ENCODE measurements at regions not wholly inside any gene's neighbourhood (a gene's known extent, or its start where the extent isn't known, plus 50 kb on each side); places are given as distances from the start of the nearest gene placed in this dataset.

GRCh38 chr13:63909726-63910375, 2494.2 kb upstream of the PCDH20 start (continued):
- TF ChIP-seq JUNB (IDR thresholded peaks at IDR 0.05; ENCODE audit: unreplicated experiment) (no peak), ZNF331 (CRISPR knock-in tag; IDR thresholded peaks at IDR 0.05; ENCODE audit: low read depth) (no peak), EZH2phosphoT487 (IDR thresholded peaks at IDR 0.05; ENCODE audit: unreplicated experiment) (no peak), STAT1 (IDR thresholded peaks at IDR 0.05; ENCODE audit: unreplicated experiment) (no peak), ZNF114 (CRISPR knock-in tag; IDR thresholded peaks at IDR 0.05) (no peak)
- TF ChIP-seq, protein P1, sequence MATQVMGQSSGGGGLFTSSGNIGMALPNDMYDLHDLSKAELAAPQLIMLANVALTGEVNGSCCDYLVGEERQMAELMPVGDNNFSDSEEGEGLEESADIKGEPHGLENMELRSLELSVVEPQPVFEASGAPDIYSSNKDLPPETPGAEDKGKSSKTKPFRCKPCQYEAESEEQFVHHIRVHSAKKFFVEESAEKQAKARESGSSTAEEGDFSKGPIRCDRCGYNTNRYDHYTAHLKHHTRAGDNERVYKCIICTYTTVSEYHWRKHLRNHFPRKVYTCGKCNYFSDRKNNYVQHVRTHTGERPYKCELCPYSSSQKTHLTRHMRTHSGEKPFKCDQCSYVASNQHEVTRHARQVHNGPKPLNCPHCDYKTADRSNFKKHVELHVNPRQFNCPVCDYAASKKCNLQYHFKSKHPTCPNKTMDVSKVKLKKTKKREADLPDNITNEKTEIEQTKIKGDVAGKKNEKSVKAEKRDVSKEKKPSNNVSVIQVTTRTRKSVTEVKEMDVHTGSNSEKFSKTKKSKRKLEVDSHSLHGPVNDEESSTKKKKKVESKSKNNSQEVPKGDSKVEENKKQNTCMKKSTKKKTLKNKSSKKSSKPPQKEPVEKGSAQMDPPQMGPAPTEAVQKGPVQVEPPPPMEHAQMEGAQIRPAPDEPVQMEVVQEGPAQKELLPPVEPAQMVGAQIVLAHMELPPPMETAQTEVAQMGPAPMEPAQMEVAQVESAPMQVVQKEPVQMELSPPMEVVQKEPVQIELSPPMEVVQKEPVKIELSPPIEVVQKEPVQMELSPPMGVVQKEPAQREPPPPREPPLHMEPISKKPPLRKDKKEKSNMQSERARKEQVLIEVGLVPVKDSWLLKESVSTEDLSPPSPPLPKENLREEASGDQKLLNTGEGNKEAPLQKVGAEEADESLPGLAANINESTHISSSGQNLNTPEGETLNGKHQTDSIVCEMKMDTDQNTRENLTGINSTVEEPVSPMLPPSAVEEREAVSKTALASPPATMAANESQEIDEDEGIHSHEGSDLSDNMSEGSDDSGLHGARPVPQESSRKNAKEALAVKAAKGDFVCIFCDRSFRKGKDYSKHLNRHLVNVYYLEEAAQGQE (IDR thresholded peaks at IDR 0.05; ENCODE audit: unreplicated experiment): no peak

- Histone ChIP-seq H2AFZ (no peak overlapping the region), H4K20me1 (replicated peaks; ENCODE audit: insufficient read depth) (no peaks in the 10 kb centered on the region), H3K27me3 (ENCODE audit: insufficient read depth) (no peaks in the 10 kb centered on the region), H3K9me2 (ENCODE audit: insufficient read depth) (no peaks in the 10 kb centered on the region), H3K4me1 (ENCODE audit: insufficient read depth) (no peaks in the 10 kb centered on the region), H3K4me2 (no peak overlapping the region), H3K36me3 (ENCODE audit: insufficient read depth) (no peaks in the 10 kb centered on the region), H3K27ac (ENCODE audit: low read depth) (no peak overlapping the region), H3K4me3 (no peak overlapping the region), H3F3A (replicated peaks; ENCODE audit: low read depth) (no peaks in the 10 kb centered on the region), H3K79me2 (replicated peaks; ENCODE audit: insufficient read depth) (no peaks in the 10 kb centered on the region)
- Mint-ChIP-seq H3K4me3 (no peak overlapping the region), H3K4me1 (no peaks in the 10 kb centered on the region), H3K36me3 (ENCODE audit: low read depth) (no peaks in the 10 kb centered on the region), H3K27ac (no peak overlapping the region), H3K27me3 (ENCODE audit: insufficient read depth, low read depth, poor library complexity) (peaks cover 2% of the 10 kb centered on the region), H3K9me3 (no peaks in the 10 kb centered on the region)
- ATAC-seq: no peak
- no peak for DNase-seq (ENCODE audit: low spot score)
- TF ChIP-seq STAT1 (IDR thresholded peaks at IDR 0.05; ENCODE audit: unreplicated experiment) (no peak), CTCF (conservative IDR thresholded peaks at IDR 0.05; ENCODE audit: low read depth in 2 of 2) (no peak)
- TF ChIP-seq, protein P2, sequence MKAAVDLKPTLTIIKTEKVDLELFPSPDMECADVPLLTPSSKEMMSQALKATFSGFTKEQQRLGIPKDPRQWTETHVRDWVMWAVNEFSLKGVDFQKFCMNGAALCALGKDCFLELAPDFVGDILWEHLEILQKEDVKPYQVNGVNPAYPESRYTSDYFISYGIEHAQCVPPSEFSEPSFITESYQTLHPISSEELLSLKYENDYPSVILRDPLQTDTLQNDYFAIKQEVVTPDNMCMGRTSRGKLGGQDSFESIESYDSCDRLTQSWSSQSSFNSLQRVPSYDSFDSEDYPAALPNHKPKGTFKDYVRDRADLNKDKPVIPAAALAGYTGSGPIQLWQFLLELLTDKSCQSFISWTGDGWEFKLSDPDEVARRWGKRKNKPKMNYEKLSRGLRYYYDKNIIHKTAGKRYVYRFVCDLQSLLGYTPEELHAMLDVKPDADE (IDR thresholded peaks at IDR 0.05): no peak
Observed at GRCh38 chr13:63902141-63902540, 2486.5 kb upstream of the PCDH20 start.

All from GM23338 (cell line).